ENCODE measurements at regions not wholly inside any gene's neighbourhood (a gene's known extent, or its start where the extent isn't known, plus 50 kb on each side); places are given as distances from the start of the nearest gene placed in this dataset.

- TF ChIP-seq, protein P1, sequence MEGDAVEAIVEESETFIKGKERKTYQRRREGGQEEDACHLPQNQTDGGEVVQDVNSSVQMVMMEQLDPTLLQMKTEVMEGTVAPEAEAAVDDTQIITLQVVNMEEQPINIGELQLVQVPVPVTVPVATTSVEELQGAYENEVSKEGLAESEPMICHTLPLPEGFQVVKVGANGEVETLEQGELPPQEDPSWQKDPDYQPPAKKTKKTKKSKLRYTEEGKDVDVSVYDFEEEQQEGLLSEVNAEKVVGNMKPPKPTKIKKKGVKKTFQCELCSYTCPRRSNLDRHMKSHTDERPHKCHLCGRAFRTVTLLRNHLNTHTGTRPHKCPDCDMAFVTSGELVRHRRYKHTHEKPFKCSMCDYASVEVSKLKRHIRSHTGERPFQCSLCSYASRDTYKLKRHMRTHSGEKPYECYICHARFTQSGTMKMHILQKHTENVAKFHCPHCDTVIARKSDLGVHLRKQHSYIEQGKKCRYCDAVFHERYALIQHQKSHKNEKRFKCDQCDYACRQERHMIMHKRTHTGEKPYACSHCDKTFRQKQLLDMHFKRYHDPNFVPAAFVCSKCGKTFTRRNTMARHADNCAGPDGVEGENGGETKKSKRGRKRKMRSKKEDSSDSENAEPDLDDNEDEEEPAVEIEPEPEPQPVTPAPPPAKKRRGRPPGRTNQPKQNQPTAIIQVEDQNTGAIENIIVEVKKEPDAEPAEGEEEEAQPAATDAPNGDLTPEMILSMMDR (IDR thresholded peaks at IDR 0.05) = no peak
- no peak for TF ChIP-seq POLR2A (IDR thresholded peaks at IDR 0.05)
Observed at GRCh38 chr9:81193362-81194339, 495.7 kb downstream of the TLE1 start.
